ENCODE measurements at regions not wholly inside any gene's neighbourhood (a gene's known extent, or its start where the extent isn't known, plus 50 kb on each side); places are given as distances from the start of the nearest gene placed in this dataset.

DNA sequence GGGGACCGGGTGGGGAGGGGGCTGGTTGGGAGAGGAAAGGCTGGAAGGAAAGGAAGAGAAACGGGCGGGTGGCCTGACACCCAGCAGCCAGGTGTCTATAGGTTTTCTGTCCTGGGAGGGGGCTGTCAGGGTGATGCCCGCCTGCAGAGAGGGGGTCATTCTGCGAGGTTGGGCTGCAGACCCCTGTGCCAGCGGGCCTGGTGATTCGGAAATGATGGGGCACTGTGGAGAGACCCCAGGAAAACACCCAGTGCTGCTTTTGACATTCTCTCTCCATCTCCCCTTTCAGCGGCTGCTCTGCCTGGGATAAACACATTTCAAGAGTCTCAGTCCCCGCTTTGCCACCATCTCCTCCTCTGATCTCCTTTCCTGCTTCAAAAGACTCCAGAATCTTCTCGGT is 168.5 kb upstream of the RTL1 start:
- no peak for TF ChIP-seq TAF1 (IDR thresholded peaks at IDR 0.05; ENCODE audit: borderline replicate concordance, low read depth, low read length)
- TF ChIP-seq, protein P1, sequence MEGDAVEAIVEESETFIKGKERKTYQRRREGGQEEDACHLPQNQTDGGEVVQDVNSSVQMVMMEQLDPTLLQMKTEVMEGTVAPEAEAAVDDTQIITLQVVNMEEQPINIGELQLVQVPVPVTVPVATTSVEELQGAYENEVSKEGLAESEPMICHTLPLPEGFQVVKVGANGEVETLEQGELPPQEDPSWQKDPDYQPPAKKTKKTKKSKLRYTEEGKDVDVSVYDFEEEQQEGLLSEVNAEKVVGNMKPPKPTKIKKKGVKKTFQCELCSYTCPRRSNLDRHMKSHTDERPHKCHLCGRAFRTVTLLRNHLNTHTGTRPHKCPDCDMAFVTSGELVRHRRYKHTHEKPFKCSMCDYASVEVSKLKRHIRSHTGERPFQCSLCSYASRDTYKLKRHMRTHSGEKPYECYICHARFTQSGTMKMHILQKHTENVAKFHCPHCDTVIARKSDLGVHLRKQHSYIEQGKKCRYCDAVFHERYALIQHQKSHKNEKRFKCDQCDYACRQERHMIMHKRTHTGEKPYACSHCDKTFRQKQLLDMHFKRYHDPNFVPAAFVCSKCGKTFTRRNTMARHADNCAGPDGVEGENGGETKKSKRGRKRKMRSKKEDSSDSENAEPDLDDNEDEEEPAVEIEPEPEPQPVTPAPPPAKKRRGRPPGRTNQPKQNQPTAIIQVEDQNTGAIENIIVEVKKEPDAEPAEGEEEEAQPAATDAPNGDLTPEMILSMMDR (IDR thresholded peaks at IDR 0.05), result no peak
- TF ChIP-seq RFX5 (IDR thresholded peaks at IDR 0.05; ENCODE audit: low read length), result no peak
- TF ChIP-seq POLR2AphosphoS5 (IDR thresholded peaks at IDR 0.05; ENCODE audit: low read depth, low read length), result no peak
- TF ChIP-seq RCOR1 (IDR thresholded peaks at IDR 0.05; ENCODE audit: low read length), result no peak
- TF ChIP-seq EZH2phosphoT487 (IDR thresholded peaks at IDR 0.05; ENCODE audit: borderline replicate concordance, low read depth), result no peak
- TF ChIP-seq, protein P2, sequence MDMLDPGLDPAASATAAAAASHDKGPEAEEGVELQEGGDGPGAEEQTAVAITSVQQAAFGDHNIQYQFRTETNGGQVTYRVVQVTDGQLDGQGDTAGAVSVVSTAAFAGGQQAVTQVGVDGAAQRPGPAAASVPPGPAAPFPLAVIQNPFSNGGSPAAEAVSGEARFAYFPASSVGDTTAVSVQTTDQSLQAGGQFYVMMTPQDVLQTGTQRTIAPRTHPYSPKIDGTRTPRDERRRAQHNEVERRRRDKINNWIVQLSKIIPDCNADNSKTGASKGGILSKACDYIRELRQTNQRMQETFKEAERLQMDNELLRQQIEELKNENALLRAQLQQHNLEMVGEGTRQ (IDR thresholded peaks at IDR 0.05; ENCODE audit: borderline replicate concordance, low read depth, low read length), result no peak
- no peak for TF ChIP-seq YY1 (IDR thresholded peaks at IDR 0.05; ENCODE audit: low read depth)
- TF ChIP-seq, protein P3, sequence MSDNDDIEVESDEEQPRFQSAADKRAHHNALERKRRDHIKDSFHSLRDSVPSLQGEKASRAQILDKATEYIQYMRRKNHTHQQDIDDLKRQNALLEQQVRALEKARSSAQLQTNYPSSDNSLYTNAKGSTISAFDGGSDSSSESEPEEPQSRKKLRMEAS (IDR thresholded peaks at IDR 0.05; ENCODE audit: low read depth), result no peak
- no peak for TF ChIP-seq EP300 (IDR thresholded peaks at IDR 0.05; ENCODE audit: borderline replicate concordance in 1 of 2, low read depth in 1 of 2, low read length in 1 of 2)
- TF ChIP-seq FOXM1 (IDR thresholded peaks at IDR 0.05; ENCODE audit: low read depth), result no peak

Measured in SK-N-SH (cell line).